ENCODE measurements at regions not wholly inside any gene's neighbourhood (a gene's known extent, or its start where the extent isn't known, plus 50 kb on each side); places are given as distances from the start of the nearest gene placed in this dataset.
"Not testable (repeated sequence)": the region's sequence is repeated elsewhere in the genome, so short reads cannot be mapped to it uniquely, and the experiment has no call there.

DNA sequence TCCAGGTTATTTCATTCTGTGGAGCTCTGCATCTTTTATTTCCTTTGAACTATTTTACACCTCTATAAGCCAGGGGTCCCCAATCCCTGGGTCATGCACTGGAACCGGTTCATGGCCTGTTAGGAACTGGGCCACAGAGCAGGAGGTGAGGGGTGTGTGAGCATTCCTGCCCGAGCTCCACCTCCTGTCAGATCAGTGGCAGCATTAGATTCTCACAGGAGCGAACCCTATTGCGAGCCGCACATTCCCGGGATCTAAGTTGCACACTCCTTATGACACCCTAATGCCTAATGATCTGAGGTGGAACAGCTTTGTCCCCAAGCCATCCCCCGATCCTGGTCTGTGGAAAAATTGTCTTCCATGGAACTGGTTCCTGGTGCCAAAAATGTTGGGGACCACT lies 107.2 kb downstream of the TMEM121 start:
- TF ChIP-seq, protein P1, sequence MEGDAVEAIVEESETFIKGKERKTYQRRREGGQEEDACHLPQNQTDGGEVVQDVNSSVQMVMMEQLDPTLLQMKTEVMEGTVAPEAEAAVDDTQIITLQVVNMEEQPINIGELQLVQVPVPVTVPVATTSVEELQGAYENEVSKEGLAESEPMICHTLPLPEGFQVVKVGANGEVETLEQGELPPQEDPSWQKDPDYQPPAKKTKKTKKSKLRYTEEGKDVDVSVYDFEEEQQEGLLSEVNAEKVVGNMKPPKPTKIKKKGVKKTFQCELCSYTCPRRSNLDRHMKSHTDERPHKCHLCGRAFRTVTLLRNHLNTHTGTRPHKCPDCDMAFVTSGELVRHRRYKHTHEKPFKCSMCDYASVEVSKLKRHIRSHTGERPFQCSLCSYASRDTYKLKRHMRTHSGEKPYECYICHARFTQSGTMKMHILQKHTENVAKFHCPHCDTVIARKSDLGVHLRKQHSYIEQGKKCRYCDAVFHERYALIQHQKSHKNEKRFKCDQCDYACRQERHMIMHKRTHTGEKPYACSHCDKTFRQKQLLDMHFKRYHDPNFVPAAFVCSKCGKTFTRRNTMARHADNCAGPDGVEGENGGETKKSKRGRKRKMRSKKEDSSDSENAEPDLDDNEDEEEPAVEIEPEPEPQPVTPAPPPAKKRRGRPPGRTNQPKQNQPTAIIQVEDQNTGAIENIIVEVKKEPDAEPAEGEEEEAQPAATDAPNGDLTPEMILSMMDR (IDR thresholded peaks at IDR 0.05), result not testable (repeated sequence)
- not testable (repeated sequence) for TF ChIP-seq POLR2A (IDR thresholded peaks at IDR 0.05)

Data from body of pancreas (tissue), 4 donors.